Suppressor macrophage treated with lipopolysaccharide for 4 hours (primary cell): ENCODE measurements at regions not wholly inside any gene's neighbourhood (a gene's known extent, or its start where the extent isn't known, plus 50 kb on each side); places are given as distances from the start of the nearest gene placed in this dataset.
"Not testable (repeated sequence)": the region's sequence is repeated elsewhere in the genome, so short reads cannot be mapped to it uniquely, and the experiment has no call there.

ENCODE experiments used
- DNase-seq: peaks from one replicate; pipeline ENCODE4 v3.0.0-alpha.2; 2020

- DNase-seq: no peak
These were observed 145.1 kb downstream of the TM2D1 start for GRCh38 chr1:61579802-61580201.

- peak; percentile 76 for DNase-seq
These were observed 152.9 kb downstream of the TM2D1 start for GRCh38 chr1:61572046-61572445.

- no peak for DNase-seq
These were observed 154.8 kb downstream of the TM2D1 start for GRCh38 chr1:61570191-61570590.

- DNase-seq: no peak
These were observed 155.7 kb downstream of the TM2D1 start for GRCh38 chr1:61569303-61569621.

GRCh38 chr1:61568460-61569302 lies 156.3 kb downstream of the TM2D1 start:
- no peak for DNase-seq

GRCh38 chr1:61566177-61566576 lies 158.8 kb downstream of the TM2D1 start:
- no peak for DNase-seq

- no peak for DNase-seq
These were observed 161.3 kb downstream of the TM2D1 start for GRCh38 chr1:61563611-61564010.

GRCh38 chr1:61561666-61562065 lies 163.3 kb downstream of the TM2D1 start:
- peak; percentile 6 for DNase-seq

GRCh38 chr1:61560385-61560784 lies 164.6 kb downstream of the TM2D1 start:
- no peak for DNase-seq

GRCh38 chr1:61556631-61557030 lies 168.3 kb downstream of the TM2D1 start:
- DNase-seq: no peak

- DNase-seq: no peak
These were observed 172.2 kb downstream of the TM2D1 start for GRCh38 chr1:61552630-61553305.

- peak; percentile 5 for DNase-seq
These were observed 177.6 kb downstream of the TM2D1 start for GRCh38 chr1:61547302-61547701.

GRCh38 chr1:61544870-61545269 lies 180.1 kb downstream of the TM2D1 start:
- peak; percentile 59 for DNase-seq

GRCh38 chr1:61543498-61543897 lies 181.4 kb downstream of the TM2D1 start:
- DNase-seq: not testable (repeated sequence)

- no peak for DNase-seq
These were observed 185.1 kb downstream of the TM2D1 start for GRCh38 chr1:61539720-61540462.

GRCh38 chr1:61538228-61538627 lies 186.7 kb downstream of the TM2D1 start:
- no peak for DNase-seq

- DNase-seq: no peak
These were observed 188.5 kb downstream of the TM2D1 start for GRCh38 chr1:61536174-61537108.

- no peak for DNase-seq
These were observed 190.1 kb downstream of the TM2D1 start for GRCh38 chr1:61534847-61535246.

- no peak for DNase-seq
These were observed 191.4 kb downstream of the TM2D1 start for GRCh38 chr1:61533546-61533945.

- DNase-seq: peak; percentile 70
These were observed 193.2 kb downstream of the TM2D1 start for GRCh38 chr1:61531716-61532115.

- DNase-seq: no peak
These were observed 200.9 kb downstream of the TM2D1 start for GRCh38 chr1:61523893-61524605.

- no peak for DNase-seq
These were observed 201.7 kb downstream of the TM2D1 start for GRCh38 chr1:61523229-61523628.
